Naive thymus-derived CD4-positive, alpha-beta T cell (primary cell): ENCODE measurements at regions not wholly inside any gene's neighbourhood (a gene's known extent, or its start where the extent isn't known, plus 50 kb on each side); places are given as distances from the start of the nearest gene placed in this dataset.

Experiments
- ATAC-seq: fragments of 150-1000 bp; cut with Tn5 transposase; 2 replicates; pipeline ENCODE4 v1.10.0; 2021; ENCODE audit warnings: mild to moderate bottlenecking, moderate library complexity
- CTCF ChIA-PET: fragments of 350-600 bp; sonication (Branson Sonifier 250); formaldehyde crosslinking; loops from one replicate; lab custom pipeline; 2021; ENCODE audit warnings: antibody characterized with exemption; lab: Charles Lee
- POLR2A ChIA-PET: fragments of 350-600 bp; sonication (Branson Sonifier 250); formaldehyde crosslinking; loops from one replicate; lab custom pipeline; 2021; ENCODE audit warnings: antibody characterized with exemption, inconsistent platforms; lab: Charles Lee
- DNase-seq, 9 donors: peaks; one replicate each; pipeline versions ENCODE4 v3.0.0 to v3.0.0-alpha.2; 2020 to 2022; ENCODE audit warnings: mixed read lengths in 1 of 9
- H3K27ac ChIP-seq: one replicate; pipeline ENCODE4 v1.7.0; 2013; ENCODE audit warnings: mild to moderate bottlenecking, low read depth, low read length, moderate library complexity
- H3K27me3 ChIP-seq, 2 donors: one replicate each; pipeline ENCODE4 v1.7.0; 2013; ENCODE audit warnings: low read length in 2 of 2, mild to moderate bottlenecking in 2 of 2, moderate library complexity in 2 of 2; ENCODE audit not compliant: control insufficient read depth in 2 of 2, insufficient read depth in 2 of 2
- H3K36me3 ChIP-seq, 3 experiments: 1 replicate in 2 of 3; 2 replicates in 1 of 3; pipeline ENCODE4 v1.7.0; 2013; ENCODE audit warnings: low read length in 3 of 3, mild to moderate bottlenecking in 3 of 3, moderate library complexity in 1 of 3; ENCODE audit not compliant: insufficient read depth in 3 of 3, control insufficient read depth in 2 of 3
- H3K4me1 ChIP-seq, 2 donors: one replicate each; pipeline ENCODE4 v1.7.0; 2013; ENCODE audit warnings: low read length in 2 of 2, mild to moderate bottlenecking in 2 of 2, moderate library complexity in 1 of 2; ENCODE audit not compliant: control insufficient read depth in 2 of 2, insufficient read depth in 2 of 2
- H3K4me3 ChIP-seq: 2 replicates; pipeline ENCODE4 v1.7.0; 2013; ENCODE audit warnings: mild to moderate bottlenecking, low read length
- H3K9me3 ChIP-seq, 3 experiments: 1 replicate in 2 of 3; 2 replicates in 1 of 3; pipeline ENCODE4 v1.7.0; 2013; ENCODE audit warnings: low read length in 3 of 3; ENCODE audit not compliant: control insufficient read depth in 2 of 3
- H3K27ac Mint-ChIP-seq, 9 donors: one replicate each; pipeline ENCODE4 v1.8.0; 2020 to 2022; ENCODE audit warnings: mixed read lengths in 9 of 9, mild to moderate bottlenecking in 8 of 9, moderate library complexity in 5 of 9, inconsistent platforms in 2 of 9
- H3K27me3 Mint-ChIP-seq, 5 donors: one replicate each; pipeline ENCODE4 v1.8.0; 2021 to 2022; ENCODE audit warnings: mixed read lengths in 5 of 5, mild to moderate bottlenecking in 1 of 5
- H3K36me3 Mint-ChIP-seq, 5 donors: one replicate each; pipeline ENCODE4 v1.8.0; 2020 to 2022; ENCODE audit warnings: mixed read lengths in 5 of 5, mild to moderate bottlenecking in 3 of 5, inconsistent platforms in 1 of 5
- H3K4me1 Mint-ChIP-seq, 7 donors: one replicate each; pipeline ENCODE4 v1.8.0; 2020 to 2022; ENCODE audit warnings: mixed read lengths in 7 of 7, mild to moderate bottlenecking in 3 of 7, inconsistent platforms in 1 of 7
- H3K4me3 Mint-ChIP-seq, 10 donors: one replicate each; pipeline ENCODE4 v1.8.0; 2020 to 2022; ENCODE audit warnings: mild to moderate bottlenecking in 10 of 10, mixed read lengths in 10 of 10, moderate library complexity in 6 of 10, inconsistent platforms in 2 of 10
- H3K9me3 Mint-ChIP-seq, 11 donors: one replicate each; pipeline ENCODE4 v1.8.0; 2020 to 2022; ENCODE audit warnings: mixed read lengths in 11 of 11, mild to moderate bottlenecking in 4 of 11, inconsistent platforms in 1 of 11, moderate library complexity in 1 of 11
- intact Hi-C, 2 donors: fragments of 100-400 bp; cut with micrococcal nuclease; formaldehyde crosslinking; loops; one replicate each; pipeline ENCODE4 v1.15.1; 2023

GRCh38 chr12:66829660-66830325 is 150.9 kb upstream of the GRIP1 start:
- Histone ChIP-seq H3K4me1 (peaks cover 6 to 31% of the 10 kb centered on the region in 2 donors), H3K27ac (no peak overlapping the region), H3K4me3 (no peak overlapping the region), H3K27me3 (no peaks in the 10 kb centered on the region), H3K36me3 (no peaks in the 10 kb centered on the region), H3K9me3 (no peaks in the 10 kb centered on the region)
- Mint-ChIP-seq H3K4me3 (peak overlapping the region; percentile 22 to 79 (median 68)), H3K9me3 (peaks cover 0 to 6% (median 0%) of the 10 kb centered on the region in 11 donors), H3K36me3 (peaks cover 0 to 2% (median 0%) of the 10 kb centered on the region in 5 donors), H3K27me3 (peaks cover 0 to 4% (median 0%) of the 10 kb centered on the region in 5 donors), H3K27ac (peak overlapping the region; percentile 40 to 93 (median 76)), H3K4me1 (peaks cover 9 to 56% (median 50%) of the 10 kb centered on the region in 7 donors)
- intact Hi-C loops, result loop anchor here (1.0 to 5.0 kb wide), 2 partner anchors 28 to 52 kb away; no protein-coding TSS in a partner anchor
- ChIA-PET POLR2A (interaction anchor here (0.6 to 1.4 kb wide), 3 partner anchors 10 to 31 kb away, joined by 3 to 4 read pairs (median 3); no protein-coding TSS in a partner anchor), CTCF (interaction anchor here (1.9 kb wide), 1 partner anchor 131 kb away, joined by 5 read pairs; no protein-coding TSS in a partner anchor)
- peak; percentile 78 for ATAC-seq
- DNase-seq, result peak in 5 of 9 donors; percentile 22 to 39 (median 30)

- intact Hi-C loops, result no loop called here
- ChIA-PET CTCF (interaction anchor here (0.7 to 1.0 kb wide), 2 partner anchors 29 to 143 kb away, joined by 3 read pairs; no protein-coding TSS in a partner anchor), POLR2A (no interaction called here)
- Histone ChIP-seq H3K27me3 (no peaks in the 10 kb centered on the region), H3K4me3 (no peak overlapping the region), H3K9me3 (no peaks in the 10 kb centered on the region), H3K4me1 (peaks cover 6 to 31% of the 10 kb centered on the region in 2 donors), H3K27ac (no peak overlapping the region), H3K36me3 (no peaks in the 10 kb centered on the region)
- Mint-ChIP-seq H3K9me3 (peaks cover 0 to 1% (median 0%) of the 10 kb centered on the region in 11 donors), H3K27me3 (peaks cover 0 to 4% (median 0%) of the 10 kb centered on the region in 5 donors), H3K4me3 (no peak overlapping the region), H3K36me3 (no peaks in the 10 kb centered on the region), H3K27ac (peak overlapping the region in 1 of 9 donors; percentile 59), H3K4me1 (peaks cover 9 to 56% (median 50%) of the 10 kb centered on the region in 7 donors)
- ATAC-seq (no peak), DNase-seq (no peak)
Observed at GRCh38 chr12:66831495-66831894, 152.6 kb upstream of the GRIP1 start.

- POLR2A ChIA-PET, result no interaction called here
- Histone ChIP-seq H3K27me3 (no peaks in the 10 kb centered on the region), H3K9me3 (no peaks in the 10 kb centered on the region), H3K4me3 (no peak overlapping the region), H3K27ac (no peak overlapping the region), H3K4me1 (peaks cover 6 to 31% of the 10 kb centered on the region in 2 donors), H3K36me3 (no peaks in the 10 kb centered on the region)
- DNase-seq, result no peak
- Mint-ChIP-seq H3K27ac (no peak overlapping the region), H3K4me3 (no peak overlapping the region), H3K27me3 (peaks cover 0 to 4% (median 0%) of the 10 kb centered on the region in 5 donors), H3K4me1 (peaks cover 9 to 61% (median 47%) of the 10 kb centered on the region in 7 donors), H3K9me3 (peaks cover 0 to 1% (median 0%) of the 10 kb centered on the region in 11 donors), H3K36me3 (no peaks in the 10 kb centered on the region)
- CTCF ChIA-PET, result no interaction called here
- intact Hi-C loops, result no loop called here
- no peak for ATAC-seq
Observed at GRCh38 chr12:66832997-66833396, 154.1 kb upstream of the GRIP1 start.

GRCh38 chr12:66836623-66837310 is 157.9 kb upstream of the GRIP1 start:
- ATAC-seq (no peak), DNase-seq (no peak)
- Histone ChIP-seq H3K27me3 (no peaks in the 10 kb centered on the region), H3K9me3 (no peaks in the 10 kb centered on the region), H3K4me1 (peaks cover 0 to 6% of the 10 kb centered on the region in 2 donors), H3K27ac (no peak overlapping the region), H3K36me3 (no peaks in the 10 kb centered on the region), H3K4me3 (no peak overlapping the region)
- Mint-ChIP-seq H3K27me3 (peaks cover 0 to 11% (median 0%) of the 10 kb centered on the region in 5 donors), H3K27ac (peak overlapping the region in 1 of 9 donors; percentile 68), H3K4me1 (peaks cover 0 to 25% (median 13%) of the 10 kb centered on the region in 7 donors), H3K9me3 (no peaks in the 10 kb centered on the region), H3K4me3 (no peak overlapping the region), H3K36me3 (no peaks in the 10 kb centered on the region)
- CTCF ChIA-PET, result no interaction called here
- intact Hi-C loops, result no loop called here
- POLR2A ChIA-PET, result no interaction called here

- Mint-ChIP-seq H3K36me3 (no peaks in the 10 kb centered on the region), H3K4me1 (peaks cover 0 to 20% (median 11%) of the 10 kb centered on the region in 7 donors), H3K27me3 (peaks cover 0 to 11% (median 0%) of the 10 kb centered on the region in 5 donors), H3K27ac (no peak overlapping the region), H3K9me3 (no peaks in the 10 kb centered on the region), H3K4me3 (no peak overlapping the region)
- no peaks in the 10 kb centered on the region for H3K27me3 ChIP-seq
- no peak for DNase-seq
- CTCF ChIA-PET, result no interaction called here
- ATAC-seq, result no peak
- no peak overlapping the region for H3K4me3 ChIP-seq
- H3K36me3 ChIP-seq, result no peaks in the 10 kb centered on the region
- H3K4me1 ChIP-seq, result peaks cover 0 to under 1% of the 10 kb centered on the region in 2 donors
- POLR2A ChIA-PET, result no interaction called here
- H3K27ac ChIP-seq, result no peak overlapping the region
- H3K9me3 ChIP-seq, result no peaks in the 10 kb centered on the region
- intact Hi-C loops, result no loop called here
Observed at GRCh38 chr12:66837311-66837627, 158.4 kb upstream of the GRIP1 start.

GRCh38 chr12:66838366-66838765 is 159.5 kb upstream of the GRIP1 start:
- no peak overlapping the region for H3K4me3 ChIP-seq
- Mint-ChIP-seq H3K27me3 (peaks cover 0 to 10% (median 0%) of the 10 kb centered on the region in 5 donors), H3K9me3 (no peaks in the 10 kb centered on the region), H3K4me1 (peaks cover 0 to 12% (median 2%) of the 10 kb centered on the region in 7 donors), H3K4me3 (no peak overlapping the region), H3K27ac (no peak overlapping the region), H3K36me3 (no peaks in the 10 kb centered on the region)
- no peaks in the 10 kb centered on the region for H3K27me3 ChIP-seq
- H3K4me1 ChIP-seq, result no peaks in the 10 kb centered on the region
- intact Hi-C loops, result no loop called here
- ChIA-PET POLR2A (no interaction called here), CTCF (no interaction called here)
- ATAC-seq (no peak), DNase-seq (no peak)
- H3K27ac ChIP-seq, result no peak overlapping the region
- no peaks in the 10 kb centered on the region for H3K36me3 ChIP-seq
- no peaks in the 10 kb centered on the region for H3K9me3 ChIP-seq
